Kidney (tissue), 10 donors: ENCODE measurements at regions not wholly inside any gene's neighbourhood (a gene's known extent, or its start where the extent isn't known, plus 50 kb on each side); places are given as distances from the start of the nearest gene placed in this dataset.
"Not testable (repeated sequence)": the region's sequence is repeated elsewhere in the genome, so short reads cannot be mapped to it uniquely, and the experiment has no call there.

Experiments used
- DNase-seq, 5 donors: peaks; one replicate each; pipeline ENCODE4 v3.0.0-alpha.2; 2013 to 2020
- FAIRE-seq: peaks from 2 replicates; lab custom pipeline; 2012; peaks lifted over from hg19 to GRCh38; lab: Jason Lieb, UNC
- H3K27ac ChIP-seq, 2 donors: one replicate each; pipeline ENCODE4 v1.7.0; 2013; ENCODE audit warnings: low read depth in 2 of 2, low read length in 2 of 2, inconsistent platforms in 1 of 2
- H3K27me3 ChIP-seq: one replicate; pipeline ENCODE4 v1.7.1; 2013; ENCODE audit warnings: low read length, inconsistent platforms; ENCODE audit not compliant: control insufficient read depth, insufficient read depth
- H3K36me3 ChIP-seq, 3 donors: one replicate each; pipeline versions ENCODE4 v1.7.0 to v1.7.1; 2013; ENCODE audit warnings: low read length in 3 of 3, control low read depth in 1 of 3, inconsistent platforms in 1 of 3; ENCODE audit not compliant: insufficient read depth in 3 of 3, control insufficient read depth in 2 of 3
- H3K4me1 ChIP-seq, 3 donors: one replicate each; pipeline versions ENCODE4 v1.7.0 to v1.7.1; 2013; ENCODE audit warnings: low read length in 3 of 3, inconsistent platforms in 1 of 3, low read depth in 1 of 3; ENCODE audit not compliant: control insufficient read depth in 2 of 3, insufficient read depth in 2 of 3
- H3K4me3 ChIP-seq, 3 donors: one replicate each; pipeline versions ENCODE4 v1.7.0 to v1.8.1; 2013; ENCODE audit warnings: low read length in 3 of 3, control low read depth in 1 of 3, inconsistent platforms in 1 of 3
- H3K9ac ChIP-seq, 3 donors: one replicate each; pipeline versions ENCODE4 v1.7.0 to v1.7.1; 2013; ENCODE audit warnings: low read length in 3 of 3, control low read depth in 1 of 3, inconsistent platforms in 1 of 3
- H3K9me3 ChIP-seq, 3 donors: one replicate each; pipeline versions ENCODE4 v1.7.0 to v1.7.1; 2013; ENCODE audit warnings: low read length in 3 of 3, control low read depth in 1 of 3, inconsistent platforms in 1 of 3; ENCODE audit not compliant: control insufficient read depth in 2 of 3, insufficient read depth in 1 of 3
- intact Hi-C: fragments of 100-400 bp; cut with DNase I; formaldehyde crosslinking; loops from one replicate; pipeline ENCODE4 v1.11.1; 2022
- donor health status: control.
- donor health status: control.
- donor health status: DM: yes; HTN: yes; CAD: no.
- donor health status: Normal renal cell carcinoma (clear cell type).

DNA sequence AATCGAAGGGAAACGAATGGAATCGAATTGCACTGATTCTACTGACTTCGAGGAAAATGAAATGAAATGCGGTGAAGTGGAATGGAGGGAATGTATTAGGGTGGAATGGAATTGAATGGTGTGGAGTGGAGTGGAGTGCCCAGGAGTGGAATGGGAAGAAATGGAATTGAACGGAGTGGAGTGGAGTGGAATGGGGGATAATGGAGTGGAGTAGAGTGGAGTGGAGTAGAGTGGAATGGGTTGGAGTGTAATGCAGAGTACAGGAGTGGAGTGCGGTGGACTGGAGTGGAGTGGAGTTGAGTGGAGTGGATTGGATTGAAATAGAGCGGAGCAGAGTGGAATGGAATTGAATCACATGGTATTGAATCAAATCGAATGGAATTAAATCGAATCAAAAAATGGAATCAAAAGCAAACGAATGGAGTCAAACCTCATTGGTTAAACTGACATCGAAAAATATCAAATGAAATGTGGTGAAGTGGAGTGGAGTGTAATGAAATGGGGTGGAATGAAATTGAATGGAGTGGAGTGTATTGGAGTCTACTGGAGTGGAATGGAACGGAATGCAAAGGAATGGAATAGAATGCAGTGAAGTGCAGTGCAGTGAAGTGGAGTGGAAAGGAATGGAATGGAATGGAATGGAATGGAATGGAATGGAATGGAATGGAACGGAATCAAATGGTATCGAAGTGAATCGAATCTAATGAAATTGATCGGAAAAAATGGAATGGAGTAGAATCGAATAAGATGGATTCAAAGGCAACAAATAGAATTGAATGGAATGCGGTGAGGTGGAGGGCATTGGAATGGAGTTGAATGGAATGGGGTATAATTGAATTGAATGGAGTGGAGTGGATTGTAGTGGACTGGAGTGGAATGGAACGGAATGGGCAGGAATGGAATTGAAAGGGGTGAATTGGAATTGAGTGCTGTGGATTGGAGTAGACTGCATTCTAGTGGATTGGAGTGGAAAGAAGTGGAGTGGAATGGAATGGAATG lies 1049.3 kb downstream of the CDY1 start:
- peaks cover 0 to 24% (median 12%) of the 10 kb centered on the region in 3 donors for H3K9me3 ChIP-seq
- H3K27ac ChIP-seq, H3K27me3 ChIP-seq, H3K9ac ChIP-seq, FAIRE-seq, intact Hi-C loops, H3K4me1 ChIP-seq, H3K36me3 ChIP-seq: not testable (repeated sequence)
- DNase-seq: peak in 2 of 5 donors; percentile 10 to 69
- H3K4me3 ChIP-seq: peak overlapping the region in 1 of 3 donors; percentile 0
